Left lung (tissue), 4 donors: ENCODE measurements at regions not wholly inside any gene's neighbourhood (a gene's known extent, or its start where the extent isn't known, plus 50 kb on each side); places are given as distances from the start of the nearest gene placed in this dataset.
"Not testable (repeated sequence)": the region's sequence is repeated elsewhere in the genome, so short reads cannot be mapped to it uniquely, and the experiment has no call there.

Experiments used
- ATAC-seq: fragments of 200-7000 bp; cut with Tn5 transposase; one replicate; pipeline ENCODE4 v1.9.1; 2020; ENCODE audit warnings: moderate library complexity
- DNase-seq, 4 donors: peaks; one replicate each; pipeline ENCODE4 v3.0.0-alpha.2; 2013 to 2020
- H3K27ac ChIP-seq, 2 donors: fragments of 200-600 bp; sonication (generic) in 1 of 2; one replicate each; pipeline versions ENCODE4 v1.5.0 to v1.8.0; 2020 to 2021
- H3K27me3 ChIP-seq, 2 donors: fragments of 200-600 bp; sonication (generic) in 1 of 2; one replicate each; pipeline versions ENCODE4 v1.5.0 to v1.8.0; 2020 to 2021
- H3K36me3 ChIP-seq, 2 donors: fragments of 200-600 bp; sonication (generic) in 1 of 2; one replicate each; pipeline versions ENCODE4 v1.5.0 to v1.8.0; 2020 to 2021
- H3K4me1 ChIP-seq, 2 donors: fragments of 200-600 bp; one replicate each; pipeline ENCODE4 v1.8.0; 2021
- H3K4me3 ChIP-seq, 2 donors: fragments of 200-600 bp; sonication (generic) in 1 of 2; one replicate each; pipeline versions ENCODE4 v1.5.0 to v1.8.0; 2020 to 2021; ENCODE audit warnings: mild to moderate bottlenecking in 1 of 2
- H3K9me3 ChIP-seq, 2 donors: fragments of 200-600 bp; sonication (generic) in 1 of 2; one replicate each; pipeline versions ENCODE4 v1.5.0 to v1.8.0; 2020 to 2021
- intact Hi-C, 2 donors: fragments of 100-400 bp; cut with DNase I; formaldehyde crosslinking; loops; one replicate each; pipeline versions ENCODE4 v1.11.2 to v1.14.2; 2022
- TF ChIP-seq, protein P1 (sequence below), 2 donors: fragments of 200-600 bp; sonication (generic) in 1 of 2; IDR thresholded peaks; one replicate each; pipeline versions ENCODE4 v1.5.0 to v1.8.0; 2021; ENCODE audit warnings: antibody characterized with exemption in 2 of 2
- donor health status: DM: no; HTN: yes; CAD: no.
- donor health status: DM: no; HTN: no; CAD: no.

DNA sequence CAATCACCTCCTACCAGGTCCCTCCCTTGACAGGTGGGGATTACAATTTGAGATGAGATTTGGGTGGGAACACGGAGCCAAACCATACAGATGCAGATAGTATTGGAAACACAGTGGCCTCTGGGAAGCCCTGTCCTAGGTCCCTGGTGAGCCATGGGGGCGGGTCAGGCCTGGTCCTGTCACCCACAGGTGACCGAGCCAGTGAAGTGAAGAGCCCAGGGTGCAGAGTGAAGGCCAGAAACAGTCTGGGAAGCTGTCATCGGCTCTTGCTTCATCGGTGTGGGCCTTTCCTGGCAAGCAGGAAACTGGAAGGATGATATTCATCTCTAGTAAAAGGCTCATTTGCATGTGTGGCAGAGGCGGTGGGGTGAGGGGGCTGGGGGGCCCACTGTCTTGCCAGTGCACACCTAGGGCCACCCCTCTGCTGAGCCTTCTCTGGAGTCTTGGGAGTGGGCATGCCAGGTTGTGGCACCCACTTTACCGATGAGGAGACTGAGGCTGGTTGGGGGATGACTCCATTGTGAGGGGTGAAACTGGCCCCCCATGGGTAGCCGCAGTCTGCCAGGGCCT, 290.6 kb downstream of the NDUFA10 start:
- Histone ChIP-seq H3K27ac (no peak overlapping the region), H3K4me3 (no peak overlapping the region), H3K36me3 (no peaks in the 10 kb centered on the region), H3K27me3 (peaks cover 0 to 6% of the 10 kb centered on the region in 2 donors), H3K9me3 (peaks cover 0 to 11% of the 10 kb centered on the region in 2 donors), H3K4me1 (no peaks in the 10 kb centered on the region)
- ATAC-seq (no peak), DNase-seq (no peak)
- TF ChIP-seq, protein P1, sequence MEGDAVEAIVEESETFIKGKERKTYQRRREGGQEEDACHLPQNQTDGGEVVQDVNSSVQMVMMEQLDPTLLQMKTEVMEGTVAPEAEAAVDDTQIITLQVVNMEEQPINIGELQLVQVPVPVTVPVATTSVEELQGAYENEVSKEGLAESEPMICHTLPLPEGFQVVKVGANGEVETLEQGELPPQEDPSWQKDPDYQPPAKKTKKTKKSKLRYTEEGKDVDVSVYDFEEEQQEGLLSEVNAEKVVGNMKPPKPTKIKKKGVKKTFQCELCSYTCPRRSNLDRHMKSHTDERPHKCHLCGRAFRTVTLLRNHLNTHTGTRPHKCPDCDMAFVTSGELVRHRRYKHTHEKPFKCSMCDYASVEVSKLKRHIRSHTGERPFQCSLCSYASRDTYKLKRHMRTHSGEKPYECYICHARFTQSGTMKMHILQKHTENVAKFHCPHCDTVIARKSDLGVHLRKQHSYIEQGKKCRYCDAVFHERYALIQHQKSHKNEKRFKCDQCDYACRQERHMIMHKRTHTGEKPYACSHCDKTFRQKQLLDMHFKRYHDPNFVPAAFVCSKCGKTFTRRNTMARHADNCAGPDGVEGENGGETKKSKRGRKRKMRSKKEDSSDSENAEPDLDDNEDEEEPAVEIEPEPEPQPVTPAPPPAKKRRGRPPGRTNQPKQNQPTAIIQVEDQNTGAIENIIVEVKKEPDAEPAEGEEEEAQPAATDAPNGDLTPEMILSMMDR (IDR thresholded peaks at IDR 0.05), result no peak
- intact Hi-C loops, result no loop called here

DNA sequence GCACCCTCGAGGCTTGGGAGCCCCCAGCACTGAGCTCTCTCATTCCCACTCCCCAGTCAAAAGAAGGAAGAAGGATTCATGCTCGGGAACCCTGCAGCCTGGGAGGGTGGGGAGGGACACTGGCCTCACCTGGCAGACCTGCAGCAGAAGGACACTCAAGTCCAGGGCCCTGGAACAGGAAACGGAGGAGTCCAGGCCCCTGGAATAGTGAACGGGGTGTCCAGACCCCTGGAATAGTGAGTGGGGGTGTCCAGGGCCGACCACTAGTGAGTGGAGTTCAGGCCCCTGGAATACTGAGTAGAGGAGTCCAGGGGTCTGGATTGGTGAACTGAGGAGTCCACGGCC, 292.5 kb downstream of the NDUFA10 start:
- ATAC-seq, result no peak
- Histone ChIP-seq H3K36me3 (no peaks in the 10 kb centered on the region), H3K27me3 (no peaks in the 10 kb centered on the region), H3K27ac (no peak overlapping the region), H3K9me3 (peaks cover 0 to 11% of the 10 kb centered on the region in 2 donors), H3K4me1 (no peaks in the 10 kb centered on the region), H3K4me3 (no peak overlapping the region)
- intact Hi-C loops, result no loop called here
- TF ChIP-seq, protein P1 (IDR thresholded peaks at IDR 0.05), result no peak
- DNase-seq, result no peak

DNA sequence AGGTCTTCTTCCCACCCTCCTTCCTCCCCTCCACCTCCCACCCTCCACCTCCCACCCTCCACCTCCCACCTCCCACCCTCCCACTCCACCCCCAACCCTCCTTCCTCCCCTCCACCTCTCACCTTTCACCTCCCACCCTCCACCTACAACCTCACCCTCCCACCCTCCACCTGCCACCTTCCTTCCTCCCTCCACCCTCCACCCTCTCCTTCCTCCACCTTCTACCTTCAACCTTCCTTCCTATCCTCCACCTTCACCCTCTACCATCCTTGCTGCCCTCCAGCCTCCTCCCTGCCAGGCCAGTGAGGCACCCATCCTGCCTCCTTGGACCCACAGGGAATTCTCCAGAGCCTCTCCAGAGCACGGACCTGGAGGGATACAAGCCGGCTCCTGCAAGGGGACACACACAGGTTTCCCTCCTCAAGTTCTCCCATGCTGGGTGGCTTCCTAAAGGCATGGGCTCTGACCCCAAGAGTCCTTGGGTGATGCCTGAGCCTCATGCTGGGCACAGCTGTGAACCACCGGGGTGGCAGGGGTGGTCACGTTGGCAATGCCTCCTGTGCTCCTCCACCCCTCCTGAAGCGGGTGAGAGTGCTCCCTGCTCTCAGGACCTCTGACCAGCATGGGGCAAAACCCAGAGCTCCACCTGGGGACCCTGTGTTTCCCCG, 293.0 kb downstream of the NDUFA10 start:
- no peaks in the 10 kb centered on the region for H3K27me3 ChIP-seq
- TF ChIP-seq, protein P1 (IDR thresholded peaks at IDR 0.05), result no peak
- no peak for ATAC-seq
- peak in 1 of 4 donors; percentile 53 for DNase-seq
- H3K9me3 ChIP-seq, result peaks cover 0 to 11% of the 10 kb centered on the region in 2 donors
- H3K27ac ChIP-seq, result no peak overlapping the region
- no peaks in the 10 kb centered on the region for H3K4me1 ChIP-seq
- no peaks in the 10 kb centered on the region for H3K36me3 ChIP-seq
- intact Hi-C loops, result no loop called here
- H3K4me3 ChIP-seq, result no peak overlapping the region

DNA sequence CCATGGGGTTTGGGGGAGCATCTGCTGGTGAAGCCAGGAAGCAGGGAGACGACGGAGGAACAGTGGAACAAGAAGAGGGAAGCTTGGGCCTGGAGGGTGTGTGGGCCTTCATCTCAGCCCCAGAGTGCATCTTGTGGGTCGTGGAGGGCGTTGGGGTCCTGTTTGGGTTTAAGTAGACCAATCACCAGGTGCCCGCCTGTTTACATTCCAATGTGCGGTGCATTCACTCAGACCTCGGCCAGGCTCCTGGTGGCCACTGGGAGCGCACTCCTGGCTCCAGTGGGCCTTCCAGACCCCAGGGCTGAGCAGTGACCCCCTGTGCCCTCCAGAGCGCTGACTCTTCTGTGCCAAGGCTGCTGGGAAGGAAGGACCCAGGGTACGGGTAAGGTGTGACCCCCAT, 293.7 kb downstream of the NDUFA10 start:
- Histone ChIP-seq H3K36me3 (no peaks in the 10 kb centered on the region), H3K9me3 (peaks cover 0 to 11% of the 10 kb centered on the region in 2 donors), H3K27me3 (no peaks in the 10 kb centered on the region), H3K27ac (no peak overlapping the region), H3K4me1 (no peaks in the 10 kb centered on the region), H3K4me3 (no peak overlapping the region)
- ATAC-seq (no peak), DNase-seq (no peak)
- intact Hi-C loops, result no loop called here
- TF ChIP-seq, protein P1 (IDR thresholded peaks at IDR 0.05), result no peak

DNA sequence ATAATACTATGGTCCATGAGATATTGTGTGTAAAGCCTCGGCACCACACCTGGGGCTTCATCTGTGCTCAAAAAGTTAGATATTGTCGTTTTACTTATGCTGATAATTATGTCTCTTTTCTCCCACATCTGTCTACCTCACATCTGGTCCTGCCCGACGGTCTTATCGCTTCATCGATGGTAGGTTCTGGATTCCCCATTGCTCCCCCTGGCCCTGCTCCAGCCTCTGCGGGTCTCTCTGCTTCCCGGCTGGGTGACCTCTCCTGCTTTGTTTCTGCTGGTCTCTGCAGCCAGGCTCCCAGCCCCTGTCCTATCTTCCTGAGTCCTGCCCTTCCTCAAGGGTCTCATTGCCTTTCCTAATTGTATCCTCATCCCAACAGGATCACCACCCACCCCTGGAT, 294.2 kb downstream of the NDUFA10 start:
- ATAC-seq (no peak), DNase-seq (no peak)
- Histone ChIP-seq H3K27me3 (no peaks in the 10 kb centered on the region), H3K36me3 (no peaks in the 10 kb centered on the region), H3K4me3 (no peak overlapping the region), H3K27ac (no peak overlapping the region), H3K9me3 (peaks cover 0 to 11% of the 10 kb centered on the region in 2 donors), H3K4me1 (no peaks in the 10 kb centered on the region)
- TF ChIP-seq, protein P1 (IDR thresholded peaks at IDR 0.05), result no peak
- intact Hi-C loops, result no loop called here

DNA sequence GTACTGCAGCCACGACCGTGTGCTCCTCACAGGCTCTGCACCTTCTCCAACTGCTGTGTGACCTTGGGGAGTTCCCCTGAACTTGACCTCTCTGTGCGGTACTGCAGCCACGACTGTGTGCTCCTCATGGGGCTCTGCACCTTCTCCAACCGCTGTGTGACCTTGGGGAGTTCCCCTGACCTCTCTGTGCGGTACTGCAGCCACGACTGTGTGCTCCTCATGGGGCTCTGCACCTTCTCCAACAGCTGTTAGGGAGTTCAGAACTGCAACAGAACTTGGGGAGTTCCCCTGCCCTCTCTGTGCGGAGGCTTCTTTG, 294.6 kb downstream of the NDUFA10 start:
- ATAC-seq, H3K36me3 ChIP-seq, H3K27ac ChIP-seq, H3K4me1 ChIP-seq, intact Hi-C loops, H3K27me3 ChIP-seq, H3K4me3 ChIP-seq, DNase-seq: not testable (repeated sequence)
- peaks cover 0 to 11% of the 10 kb centered on the region in 2 donors for H3K9me3 ChIP-seq
